HG03520 (cell line): ENCODE measurements at regions not wholly inside any gene's neighbourhood (a gene's known extent, or its start where the extent isn't known, plus 50 kb on each side); places are given as distances from the start of the nearest gene placed in this dataset.
A peak's percentile ranks its signal among the peaks of the same experiment; 100 is the strongest.
"Not testable (repeated sequence)": the region's sequence is repeated elsewhere in the genome, so short reads cannot be mapped to it uniquely, and the experiment has no call there.

Experiments used
- ATAC-seq: cut with Tn5 transposase; IDR thresholded peaks from one replicate; pipeline ENCODE4 v1.9.1; 2021; ENCODE audit warnings: mild to moderate bottlenecking, moderate library complexity; ENCODE audit not compliant: unreplicated experiment

- no peak for ATAC-seq
These were observed 119.0 kb upstream of the ALKAL2 start for GRCh38 chr2:406876-407275.

GRCh38 chr2:406231-406630 lies 118.3 kb upstream of the ALKAL2 start:
- ATAC-seq = no peak

- no peak for ATAC-seq
These were observed 116.7 kb upstream of the ALKAL2 start for GRCh38 chr2:404581-404980.

GRCh38 chr2:403682-404081 lies 115.8 kb upstream of the ALKAL2 start:
- no peak for ATAC-seq

- no peak for ATAC-seq
These were observed 114.8 kb upstream of the ALKAL2 start for GRCh38 chr2:402721-403120.

GRCh38 chr2:402206-402605 lies 114.3 kb upstream of the ALKAL2 start:
- ATAC-seq = no peak

GRCh38 chr2:401019-401679 lies 113.3 kb upstream of the ALKAL2 start:
- no peak for ATAC-seq

- ATAC-seq = no peak
These were observed 110.0 kb upstream of the ALKAL2 start for GRCh38 chr2:397926-398325.

GRCh38 chr2:397521-397920 lies 109.6 kb upstream of the ALKAL2 start:
- no peak for ATAC-seq

- no peak for ATAC-seq
These were observed 109.0 kb upstream of the ALKAL2 start for GRCh38 chr2:396903-397302.

- ATAC-seq = no peak
These were observed 108.0 kb upstream of the ALKAL2 start for GRCh38 chr2:395886-396285.

GRCh38 chr2:393711-394696 lies 106.1 kb upstream of the ALKAL2 start:
- ATAC-seq = peak; percentile 88

GRCh38 chr2:392926-393280 lies 105.0 kb upstream of the ALKAL2 start:
- ATAC-seq = no peak

GRCh38 chr2:392181-392925 lies 104.5 kb upstream of the ALKAL2 start:
- ATAC-seq = no peak

- ATAC-seq = no peak
These were observed 103.8 kb upstream of the ALKAL2 start for GRCh38 chr2:391696-392095.

- ATAC-seq = no peak
These were observed 103.1 kb upstream of the ALKAL2 start for GRCh38 chr2:390959-391358.

GRCh38 chr2:389985-390384 lies 102.1 kb upstream of the ALKAL2 start:
- not testable (repeated sequence) for ATAC-seq

- ATAC-seq = not testable (repeated sequence)
These were observed 100.9 kb upstream of the ALKAL2 start for GRCh38 chr2:388752-389151.

GRCh38 chr2:387980-388421 lies 100.1 kb upstream of the ALKAL2 start:
- no peak for ATAC-seq

GRCh38 chr2:386406-387103 lies 98.7 kb upstream of the ALKAL2 start:
- no peak for ATAC-seq

- no peak for ATAC-seq
These were observed 97.9 kb upstream of the ALKAL2 start for GRCh38 chr2:385785-386184.
